H54 (cell line): ENCODE measurements at regions not wholly inside any gene's neighbourhood (a gene's known extent, or its start where the extent isn't known, plus 50 kb on each side); places are given as distances from the start of the nearest gene placed in this dataset.

Source experiments
- DNase-seq: peaks from one replicate; pipeline ENCODE4 v3.0.0; 2011; ENCODE audit warnings: low spot score, mixed read lengths; ENCODE audit not compliant: insufficient read length
- FAIRE-seq: peaks from 3 replicates; lab custom pipeline; 2011; peaks lifted over from hg19 to GRCh38; lab: Jason Lieb, UNC
- POLR2A ChIP-seq: IDR thresholded peaks from 2 replicates; pipeline ENCODE4 v1.6.1; 2011; ENCODE audit warnings: low read depth, mild to moderate bottlenecking, low read length

- DNase-seq: no peak
- no peak for FAIRE-seq
- no peak for TF ChIP-seq POLR2A
Observed at GRCh38 chr5:104199771-104200170, 637.2 kb upstream of the NUDT12 start.

GRCh38 chr5:104198156-104198555 lies 635.6 kb upstream of the NUDT12 start:
- DNase-seq (no peak), FAIRE-seq (no peak)
- no peak for TF ChIP-seq POLR2A

- FAIRE-seq (no peak), DNase-seq (no peak)
- TF ChIP-seq POLR2A: no peak
Observed at GRCh38 chr5:104189909-104190308, 627.3 kb upstream of the NUDT12 start.

GRCh38 chr5:104189031-104189430 lies 626.4 kb upstream of the NUDT12 start:
- TF ChIP-seq POLR2A: no peak
- peak; percentile 70 for FAIRE-seq
- no peak for DNase-seq

GRCh38 chr5:104187656-104188055 lies 625.1 kb upstream of the NUDT12 start:
- no peak for DNase-seq
- no peak for TF ChIP-seq POLR2A
- no peak for FAIRE-seq

- DNase-seq (no peak), FAIRE-seq (no peak)
- no peak for TF ChIP-seq POLR2A
Observed at GRCh38 chr5:104186510-104186909, 623.9 kb upstream of the NUDT12 start.

GRCh38 chr5:104186100-104186499 lies 623.5 kb upstream of the NUDT12 start:
- no peak for TF ChIP-seq POLR2A
- no peak for DNase-seq
- FAIRE-seq: no peak

GRCh38 chr5:104184264-104184663 lies 621.7 kb upstream of the NUDT12 start:
- TF ChIP-seq POLR2A: no peak
- DNase-seq (no peak), FAIRE-seq (no peak)

- FAIRE-seq (peak; percentile 97), DNase-seq (peak; percentile 42)
- no peak for TF ChIP-seq POLR2A
Observed at GRCh38 chr5:104178829-104179456, 616.4 kb upstream of the NUDT12 start.

GRCh38 chr5:104178066-104178465 lies 615.5 kb upstream of the NUDT12 start:
- TF ChIP-seq POLR2A: no peak
- DNase-seq (no peak), FAIRE-seq (no peak)

GRCh38 chr5:104177651-104178050 lies 615.1 kb upstream of the NUDT12 start:
- DNase-seq (no peak), FAIRE-seq (no peak)
- TF ChIP-seq POLR2A: no peak

GRCh38 chr5:104172976-104173375 lies 610.4 kb upstream of the NUDT12 start:
- FAIRE-seq (no peak), DNase-seq (no peak)
- TF ChIP-seq POLR2A: no peak

- DNase-seq (no peak), FAIRE-seq (no peak)
- TF ChIP-seq POLR2A: no peak
Observed at GRCh38 chr5:104171958-104172690, 609.5 kb upstream of the NUDT12 start.

GRCh38 chr5:104170926-104171325 lies 608.3 kb upstream of the NUDT12 start:
- no peak for DNase-seq
- FAIRE-seq: peak; percentile 20
- TF ChIP-seq POLR2A: no peak

GRCh38 chr5:104146652-104147051 lies 584.1 kb upstream of the NUDT12 start:
- FAIRE-seq: no peak
- TF ChIP-seq POLR2A: no peak
- DNase-seq: no peak
